HEK293 (cell line): ENCODE measurements at regions not wholly inside any gene's neighbourhood (a gene's known extent, or its start where the extent isn't known, plus 50 kb on each side); places are given as distances from the start of the nearest gene placed in this dataset.

Experiments
- CTCF ChIA-PET: fragments of 350-600 bp; formaldehyde crosslinking; extraction: SDS; loops from one replicate; lab custom pipeline; 2021; ENCODE audit warnings: antibody characterized with exemption; lab: Yijun Ruan, JAX
- POLR2A ChIA-PET: fragments of 300-600 bp; formaldehyde crosslinking; extraction: SDS; loops from one replicate; lab custom pipeline; 2020; ENCODE audit warnings: antibody characterized with exemption, inconsistent platforms; lab: Yijun Ruan, JAX
- H3K27ac ChIP-seq: fragments of 200-500 bp; sonication (Bioruptor generic); 2 replicates; pipeline ENCODE4 v1.5.1; 2014; ENCODE audit warnings: low read depth, low read length, control low read depth, inconsistent platforms; ENCODE audit errors: extremely low read depth
- H3K36me3 ChIP-seq, 2 experiments: fragments of 200-500 bp in 1 of 2; sonication (Bioruptor generic) in 1 of 2; 1 replicate in 1 of 2; 2 replicates in 1 of 2; pipeline ENCODE4 v1.5.1; 2014 to 2017; ENCODE audit warnings: inconsistent platforms in 2 of 2, low read length in 2 of 2; ENCODE audit not compliant: control insufficient read depth in 2 of 2, insufficient read depth in 1 of 2
- H3K4me1 ChIP-seq: fragments of 200-500 bp; sonication (Bioruptor generic); 2 replicates; pipeline ENCODE4 v1.5.1; 2014; ENCODE audit warnings: mild to moderate bottlenecking, low read length, inconsistent platforms; ENCODE audit not compliant: control insufficient read depth, insufficient read depth
- H3K4me3 ChIP-seq: 2 replicates; pipeline ENCODE4 v1.5.1; 2011; ENCODE audit warnings: low read depth, mild to moderate bottlenecking, control low read depth, low read length, moderate library complexity
- H3K9me3 ChIP-seq: fragments of 200-500 bp; sonication (Bioruptor generic); 2 replicates; pipeline ENCODE4 v1.5.1; 2014; ENCODE audit warnings: low read depth, low read length, inconsistent platforms; ENCODE audit not compliant: control insufficient read depth, insufficient read depth
- GLI2 ChIP-seq: fragments of 450-650 bp; formaldehyde crosslinking; IDR thresholded peaks from 2 replicates; pipeline ENCODE4; 2017; ENCODE audit warnings: missing biosample characterization, missing genetic modification characterization, low read depth, borderline replicate concordance
- GLI4 ChIP-seq: fragments of 450-650 bp; formaldehyde crosslinking; IDR thresholded peaks from 2 replicates; pipeline ENCODE4 v1.5.1; 2016; ENCODE audit warnings: missing biosample characterization, missing genetic modification characterization
- GLIS1 ChIP-seq: fragments of 450-650 bp; formaldehyde crosslinking; IDR thresholded peaks from 2 replicates; pipeline ENCODE4 v1.5.1; 2016; ENCODE audit warnings: missing biosample characterization, missing genetic modification characterization
- KLF8 ChIP-seq: fragments of 450-650 bp; formaldehyde crosslinking; IDR thresholded peaks from 2 replicates; pipeline ENCODE4 v1.5.1; 2016; ENCODE audit warnings: missing biosample characterization, missing genetic modification characterization
- ZBTB48 ChIP-seq: fragments of 450-650 bp; formaldehyde crosslinking; IDR thresholded peaks from 2 replicates; pipeline ENCODE4 v1.5.1; 2016; ENCODE audit warnings: missing biosample characterization, missing genetic modification characterization
- ZBTB8A ChIP-seq: fragments of 450-650 bp; formaldehyde crosslinking; IDR thresholded peaks from 2 replicates; pipeline ENCODE4 v1.5.1; 2016; ENCODE audit warnings: missing biosample characterization, missing genetic modification characterization
- ZNF146 ChIP-seq: fragments of 450-650 bp; formaldehyde crosslinking; IDR thresholded peaks from 2 replicates; pipeline ENCODE4 v1.5.1; 2016; ENCODE audit warnings: missing biosample characterization, missing genetic modification characterization
- ZNF19 ChIP-seq: fragments of 450-650 bp; formaldehyde crosslinking; IDR thresholded peaks from 2 replicates; pipeline ENCODE4; 2016; ENCODE audit warnings: missing biosample characterization, missing genetic modification characterization, low read depth
- ZNF274 ChIP-seq, 2 experiments: fragments of 200-500 bp in 1 of 2; fragments of 450-650 bp in 1 of 2; sonication (Bioruptor generic) in 1 of 2; formaldehyde crosslinking in 1 of 2; IDR thresholded peaks; 2 replicates each; pipeline versions ENCODE4 v1.5.1 to v1.6.1; 2014 to 2016; ENCODE audit warnings: borderline replicate concordance in 1 of 2, inconsistent platforms in 1 of 2, low read length in 1 of 2, missing biosample characterization in 1 of 2, missing genetic modification characterization in 1 of 2
- ZNF292 ChIP-seq: fragments of 450-650 bp; formaldehyde crosslinking; IDR thresholded peaks from 2 replicates; pipeline ENCODE4 v1.5.1; 2016; ENCODE audit warnings: low read depth, missing biosample characterization, missing genetic modification characterization, borderline replicate concordance
- ZNF311 ChIP-seq: fragments of 450-650 bp; formaldehyde crosslinking; IDR thresholded peaks from 2 replicates; pipeline ENCODE4 v1.5.1; 2017; ENCODE audit warnings: missing biosample characterization, missing genetic modification characterization, borderline replicate concordance
- ZNF423 ChIP-seq: fragments of 450-650 bp; formaldehyde crosslinking; IDR thresholded peaks from 2 replicates; pipeline ENCODE4 v1.5.1; 2016; ENCODE audit warnings: missing biosample characterization, missing genetic modification characterization
- ZNF510 ChIP-seq: fragments of 450-650 bp; formaldehyde crosslinking; IDR thresholded peaks from 2 replicates; pipeline ENCODE4 v1.5.1; 2018; ENCODE audit warnings: mild to moderate bottlenecking, missing genetic modification characterization, missing biosample characterization; ENCODE audit not compliant: insufficient replicate concordance
- ZNF558 ChIP-seq: fragments of 450-650 bp; formaldehyde crosslinking; IDR thresholded peaks from 2 replicates; pipeline ENCODE4 v1.5.1; 2016; ENCODE audit warnings: missing biosample characterization, missing genetic modification characterization
- ZNF629 ChIP-seq: fragments of 450-650 bp; formaldehyde crosslinking; IDR thresholded peaks from 2 replicates; pipeline ENCODE4 v1.5.1; 2017; ENCODE audit warnings: missing biosample characterization, missing genetic modification characterization
- ZNF785 ChIP-seq: fragments of 450-650 bp; formaldehyde crosslinking; IDR thresholded peaks from 2 replicates; pipeline ENCODE4 v1.5.1; 2016; ENCODE audit warnings: missing biosample characterization, missing genetic modification characterization
- ZNF843 ChIP-seq: fragments of 450-650 bp; formaldehyde crosslinking; IDR thresholded peaks from 2 replicates; pipeline ENCODE4 v1.5.1; 2016; ENCODE audit warnings: missing biosample characterization, missing genetic modification characterization
- ZXDB ChIP-seq: fragments of 450-650 bp; formaldehyde crosslinking; IDR thresholded peaks from 2 replicates; pipeline ENCODE4 v1.5.1; 2016; ENCODE audit warnings: missing biosample characterization, missing genetic modification characterization
- TF ChIP-seq, protein P1 (sequence below): IDR thresholded peaks from 2 replicates; pipeline ENCODE4 v1.6.1; 2011; ENCODE audit warnings: mild to moderate bottlenecking, low read depth, low read length, borderline replicate concordance
- TF ChIP-seq, protein P2 (sequence below): fragments of 450-650 bp; formaldehyde crosslinking; IDR thresholded peaks from 2 replicates; pipeline ENCODE4 v1.5.1; 2017; ENCODE audit warnings: missing biosample characterization, missing genetic modification characterization
- TF ChIP-seq, protein P3 (sequence below): fragments of 450-650 bp; formaldehyde crosslinking; IDR thresholded peaks from 2 replicates; pipeline ENCODE4 v1.5.1; 2016; ENCODE audit warnings: missing biosample characterization, missing genetic modification characterization
- TF ChIP-seq, protein P4 (sequence below): fragments of 450-650 bp; formaldehyde crosslinking; IDR thresholded peaks from 2 replicates; pipeline ENCODE4 v1.5.1; 2017; ENCODE audit warnings: missing biosample characterization, missing genetic modification characterization
- TF ChIP-seq, protein P5 (sequence below): fragments of 450-650 bp; formaldehyde crosslinking; IDR thresholded peaks from 2 replicates; pipeline ENCODE4 v1.5.1; 2016; ENCODE audit warnings: missing biosample characterization, missing genetic modification characterization
- TF ChIP-seq, protein P6 (sequence below): fragments of 450-650 bp; formaldehyde crosslinking; IDR thresholded peaks from 2 replicates; pipeline ENCODE4; 2016; ENCODE audit warnings: missing biosample characterization, missing genetic modification characterization
- TF ChIP-seq, protein P7 (sequence below): fragments of 450-650 bp; formaldehyde crosslinking; optimal IDR thresholded peaks from 2 replicates; pipeline ENCODE3; 2016; ENCODE audit warnings: missing biosample characterization, mild to moderate bottlenecking, missing genetic modification characterization

DNA sequence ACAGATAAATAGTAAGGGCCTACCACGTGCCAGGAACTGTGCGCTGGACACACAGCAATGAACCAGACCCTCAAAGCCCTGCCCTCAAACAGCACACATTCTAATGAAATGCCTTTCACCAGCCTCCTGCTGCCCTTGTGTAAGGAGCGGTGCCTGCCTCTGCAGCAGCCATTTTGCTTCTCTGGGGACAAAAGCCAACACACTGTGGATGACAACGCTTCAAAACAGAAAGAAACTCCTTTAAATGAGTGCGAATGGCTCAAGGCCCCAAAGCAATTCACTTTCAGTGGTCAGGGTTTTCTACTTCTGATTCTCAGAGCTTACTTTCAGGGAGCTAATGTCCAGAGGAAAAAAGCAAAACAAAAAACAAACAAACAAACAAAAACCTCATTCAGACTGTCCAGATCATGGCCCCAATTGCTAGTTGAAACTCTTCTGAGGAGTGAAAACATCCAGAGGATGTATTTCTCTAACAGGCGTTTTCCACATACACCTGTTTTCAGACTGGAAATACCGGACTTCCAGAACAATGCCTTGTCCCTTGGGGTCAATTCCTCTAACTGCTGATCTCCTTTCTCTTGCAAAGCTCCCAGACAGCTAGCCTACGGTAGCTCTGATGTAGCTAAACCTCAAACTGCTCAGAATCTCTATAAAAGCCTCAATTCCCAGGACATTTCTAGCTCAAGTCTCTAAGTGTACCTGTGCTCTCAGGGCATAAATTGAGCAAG is 323.3 kb upstream of the ZNF521 start (continued):
- TF ChIP-seq, protein P1, sequence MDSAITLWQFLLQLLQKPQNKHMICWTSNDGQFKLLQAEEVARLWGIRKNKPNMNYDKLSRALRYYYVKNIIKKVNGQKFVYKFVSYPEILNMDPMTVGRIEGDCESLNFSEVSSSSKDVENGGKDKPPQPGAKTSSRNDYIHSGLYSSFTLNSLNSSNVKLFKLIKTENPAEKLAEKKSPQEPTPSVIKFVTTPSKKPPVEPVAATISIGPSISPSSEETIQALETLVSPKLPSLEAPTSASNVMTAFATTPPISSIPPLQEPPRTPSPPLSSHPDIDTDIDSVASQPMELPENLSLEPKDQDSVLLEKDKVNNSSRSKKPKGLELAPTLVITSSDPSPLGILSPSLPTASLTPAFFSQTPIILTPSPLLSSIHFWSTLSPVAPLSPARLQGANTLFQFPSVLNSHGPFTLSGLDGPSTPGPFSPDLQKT = no peak
- TF ChIP-seq ZNF510 (tag by site-specific recombination) (no peak), GLI4 (no peak), ZNF423 (tag by site-specific recombination) (no peak), ZNF629 (tag by site-specific recombination) (no peak), ZBTB48 (tag by site-specific recombination) (no peak), ZNF146 (tag by site-specific recombination) (no peak), KLF8 (tag by site-specific recombination) (no peak), ZNF843 (tag by site-specific recombination) (no peak), ZBTB8A (tag by site-specific recombination) (no peak)
- TF ChIP-seq, protein P2, sequence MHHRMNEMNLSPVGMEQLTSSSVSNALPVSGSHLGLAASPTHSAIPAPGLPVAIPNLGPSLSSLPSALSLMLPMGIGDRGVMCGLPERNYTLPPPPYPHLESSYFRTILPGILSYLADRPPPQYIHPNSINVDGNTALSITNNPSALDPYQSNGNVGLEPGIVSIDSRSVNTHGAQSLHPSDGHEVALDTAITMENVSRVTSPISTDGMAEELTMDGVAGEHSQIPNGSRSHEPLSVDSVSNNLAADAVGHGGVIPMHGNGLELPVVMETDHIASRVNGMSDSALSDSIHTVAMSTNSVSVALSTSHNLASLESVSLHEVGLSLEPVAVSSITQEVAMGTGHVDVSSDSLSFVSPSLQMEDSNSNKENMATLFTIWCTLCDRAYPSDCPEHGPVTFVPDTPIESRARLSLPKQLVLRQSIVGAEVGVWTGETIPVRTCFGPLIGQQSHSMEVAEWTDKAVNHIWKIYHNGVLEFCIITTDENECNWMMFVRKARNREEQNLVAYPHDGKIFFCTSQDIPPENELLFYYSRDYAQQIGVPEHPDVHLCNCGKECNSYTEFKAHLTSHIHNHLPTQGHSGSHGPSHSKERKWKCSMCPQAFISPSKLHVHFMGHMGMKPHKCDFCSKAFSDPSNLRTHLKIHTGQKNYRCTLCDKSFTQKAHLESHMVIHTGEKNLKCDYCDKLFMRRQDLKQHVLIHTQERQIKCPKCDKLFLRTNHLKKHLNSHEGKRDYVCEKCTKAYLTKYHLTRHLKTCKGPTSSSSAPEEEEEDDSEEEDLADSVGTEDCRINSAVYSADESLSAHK (tag by site-specific recombination) = no peak

DNA sequence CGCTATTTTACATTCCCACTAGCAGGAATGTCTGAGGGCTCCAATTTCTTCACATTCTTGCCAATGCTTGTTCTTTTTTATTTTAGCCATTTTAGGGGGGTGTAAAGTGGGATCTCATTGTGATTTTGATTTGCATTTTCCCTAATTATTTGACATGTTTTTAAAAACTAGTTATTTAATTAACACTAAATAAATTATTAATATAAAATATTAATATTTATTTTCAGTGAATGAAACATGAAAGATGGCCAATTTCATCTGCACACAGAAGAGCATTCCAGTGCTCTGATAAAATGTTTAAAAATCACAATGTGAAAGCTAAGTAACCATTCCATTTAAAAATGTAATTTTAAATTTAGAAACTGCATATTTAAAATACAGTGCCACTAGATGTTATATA is 322.2 kb upstream of the ZNF521 start:
- Histone ChIP-seq H3K4me3 (no peak overlapping the region), H3K27ac (no peak overlapping the region), H3K4me1 (no peaks in the 10 kb centered on the region), H3K9me3 (no peaks in the 10 kb centered on the region), H3K36me3 (no peaks in the 10 kb centered on the region)
- POLR2A ChIA-PET = no interaction called here
- CTCF ChIA-PET = no interaction called here
- TF ChIP-seq ZNF311 (tag by site-specific recombination) = no peak
- TF ChIP-seq ZNF19 (tag by site-specific recombination) = no peak
- TF ChIP-seq ZNF785 (tag by site-specific recombination) = no peak
- TF ChIP-seq, protein P3, sequence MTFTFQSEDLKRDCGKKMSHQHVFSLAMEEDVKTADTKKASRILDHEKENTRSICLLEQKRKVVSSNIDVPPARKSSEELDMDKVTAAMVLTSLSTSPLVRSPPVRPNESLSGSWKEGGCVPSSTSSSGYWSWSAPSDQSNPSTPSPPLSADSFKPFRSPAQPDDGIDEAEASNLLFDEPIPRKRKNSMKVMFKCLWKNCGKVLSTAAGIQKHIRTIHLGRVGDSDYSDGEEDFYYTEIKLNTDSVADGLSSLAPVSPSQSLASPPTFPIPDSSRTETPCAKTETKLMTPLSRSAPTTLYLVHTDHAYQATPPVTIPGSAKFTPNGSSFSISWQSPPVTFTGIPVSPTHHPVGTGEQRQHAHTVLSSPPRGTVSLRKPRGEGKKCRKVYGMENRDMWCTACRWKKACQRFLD (tag by site-specific recombination) = no peak
- TF ChIP-seq ZXDB = no peak
- TF ChIP-seq, protein P4, sequence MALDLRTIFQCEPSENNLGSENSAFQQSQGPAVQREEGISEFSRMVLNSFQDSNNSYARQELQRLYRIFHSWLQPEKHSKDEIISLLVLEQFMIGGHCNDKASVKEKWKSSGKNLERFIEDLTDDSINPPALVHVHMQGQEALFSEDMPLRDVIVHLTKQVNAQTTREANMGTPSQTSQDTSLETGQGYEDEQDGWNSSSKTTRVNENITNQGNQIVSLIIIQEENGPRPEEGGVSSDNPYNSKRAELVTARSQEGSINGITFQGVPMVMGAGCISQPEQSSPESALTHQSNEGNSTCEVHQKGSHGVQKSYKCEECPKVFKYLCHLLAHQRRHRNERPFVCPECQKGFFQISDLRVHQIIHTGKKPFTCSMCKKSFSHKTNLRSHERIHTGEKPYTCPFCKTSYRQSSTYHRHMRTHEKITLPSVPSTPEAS = no peak
- TF ChIP-seq, protein P5, sequence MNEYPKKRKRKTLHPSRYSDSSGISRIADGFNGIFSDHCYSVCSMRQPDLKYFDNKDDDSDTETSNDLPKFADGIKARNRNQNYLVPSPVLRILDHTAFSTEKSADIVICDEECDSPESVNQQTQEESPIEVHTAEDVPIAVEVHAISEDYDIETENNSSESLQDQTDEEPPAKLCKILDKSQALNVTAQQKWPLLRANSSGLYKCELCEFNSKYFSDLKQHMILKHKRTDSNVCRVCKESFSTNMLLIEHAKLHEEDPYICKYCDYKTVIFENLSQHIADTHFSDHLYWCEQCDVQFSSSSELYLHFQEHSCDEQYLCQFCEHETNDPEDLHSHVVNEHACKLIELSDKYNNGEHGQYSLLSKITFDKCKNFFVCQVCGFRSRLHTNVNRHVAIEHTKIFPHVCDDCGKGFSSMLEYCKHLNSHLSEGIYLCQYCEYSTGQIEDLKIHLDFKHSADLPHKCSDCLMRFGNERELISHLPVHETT (tag by site-specific recombination) = no peak
- TF ChIP-seq ZNF558 (tag by site-specific recombination) = no peak
- TF ChIP-seq ZNF292 (tag by site-specific recombination) = no peak
- TF ChIP-seq GLI2 = no peak
- TF ChIP-seq GLIS1 (tag by site-specific recombination) = no peak
- TF ChIP-seq, protein P6, sequence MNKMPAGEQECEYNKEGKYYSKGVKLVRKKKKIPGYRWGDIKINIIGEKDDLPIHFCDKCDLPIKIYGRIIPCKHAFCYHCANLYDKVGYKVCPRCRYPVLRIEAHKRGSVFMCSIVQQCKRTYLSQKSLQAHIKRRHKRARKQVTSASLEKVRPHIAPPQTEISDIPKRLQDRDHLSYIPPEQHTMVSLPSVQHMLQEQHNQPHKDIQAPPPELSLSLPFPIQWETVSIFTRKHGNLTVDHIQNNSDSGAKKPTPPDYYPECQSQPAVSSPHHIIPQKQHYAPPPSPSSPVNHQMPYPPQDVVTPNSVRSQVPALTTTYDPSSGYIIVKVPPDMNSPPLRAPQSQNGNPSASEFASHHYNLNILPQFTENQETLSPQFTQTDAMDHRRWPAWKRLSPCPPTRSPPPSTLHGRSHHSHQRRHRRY = no peak
- TF ChIP-seq, protein P7, sequence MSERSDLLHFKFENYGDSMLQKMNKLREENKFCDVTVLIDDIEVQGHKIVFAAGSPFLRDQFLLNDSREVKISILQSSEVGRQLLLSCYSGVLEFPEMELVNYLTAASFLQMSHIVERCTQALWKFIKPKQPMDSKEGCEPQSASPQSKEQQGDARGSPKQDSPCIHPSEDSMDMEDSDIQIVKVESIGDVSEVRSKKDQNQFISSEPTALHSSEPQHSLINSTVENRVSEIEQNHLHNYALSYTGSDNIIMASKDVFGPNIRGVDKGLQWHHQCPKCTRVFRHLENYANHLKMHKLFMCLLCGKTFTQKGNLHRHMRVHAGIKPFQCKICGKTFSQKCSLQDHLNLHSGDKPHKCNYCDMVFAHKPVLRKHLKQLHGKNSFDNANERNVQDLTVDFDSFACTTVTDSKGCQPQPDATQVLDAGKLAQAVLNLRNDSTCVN (tag by site-specific recombination) = no peak
- TF ChIP-seq ZNF274 (IDR thresholded peaks at IDR 0.05; ENCODE audit: low read length) = no peak
- no peak for TF ChIP-seq ZNF274 (tag by site-specific recombination; IDR thresholded peaks at IDR 0.05; ENCODE audit: borderline replicate concordance)
